ENCODE measurements at regions not wholly inside any gene's neighbourhood (a gene's known extent, or its start where the extent isn't known, plus 50 kb on each side); places are given as distances from the start of the nearest gene placed in this dataset.

DNA sequence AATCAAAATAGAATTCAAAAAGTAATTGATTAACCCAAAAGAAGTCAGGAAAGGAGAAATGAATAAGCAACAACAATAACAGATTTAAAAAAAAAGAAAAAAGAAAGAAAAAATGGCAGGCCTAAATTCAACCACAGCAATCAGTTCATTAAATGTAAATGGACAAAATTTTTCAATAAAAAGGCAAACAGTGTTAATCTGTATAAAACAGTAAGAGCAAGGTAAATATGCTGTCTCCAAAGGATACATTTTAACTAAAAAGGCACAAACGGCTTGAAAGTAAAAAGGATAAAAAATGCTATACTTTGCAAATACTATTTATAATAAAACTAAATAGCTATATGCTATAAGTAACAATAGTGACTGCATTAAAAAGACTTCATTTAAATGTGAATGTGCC, 582.0 kb downstream of the SPRY1 start:
- Histone ChIP-seq H3K27ac (no peak overlapping the region), H3K4me3 (no peak overlapping the region)
- TF ChIP-seq, protein P1, sequence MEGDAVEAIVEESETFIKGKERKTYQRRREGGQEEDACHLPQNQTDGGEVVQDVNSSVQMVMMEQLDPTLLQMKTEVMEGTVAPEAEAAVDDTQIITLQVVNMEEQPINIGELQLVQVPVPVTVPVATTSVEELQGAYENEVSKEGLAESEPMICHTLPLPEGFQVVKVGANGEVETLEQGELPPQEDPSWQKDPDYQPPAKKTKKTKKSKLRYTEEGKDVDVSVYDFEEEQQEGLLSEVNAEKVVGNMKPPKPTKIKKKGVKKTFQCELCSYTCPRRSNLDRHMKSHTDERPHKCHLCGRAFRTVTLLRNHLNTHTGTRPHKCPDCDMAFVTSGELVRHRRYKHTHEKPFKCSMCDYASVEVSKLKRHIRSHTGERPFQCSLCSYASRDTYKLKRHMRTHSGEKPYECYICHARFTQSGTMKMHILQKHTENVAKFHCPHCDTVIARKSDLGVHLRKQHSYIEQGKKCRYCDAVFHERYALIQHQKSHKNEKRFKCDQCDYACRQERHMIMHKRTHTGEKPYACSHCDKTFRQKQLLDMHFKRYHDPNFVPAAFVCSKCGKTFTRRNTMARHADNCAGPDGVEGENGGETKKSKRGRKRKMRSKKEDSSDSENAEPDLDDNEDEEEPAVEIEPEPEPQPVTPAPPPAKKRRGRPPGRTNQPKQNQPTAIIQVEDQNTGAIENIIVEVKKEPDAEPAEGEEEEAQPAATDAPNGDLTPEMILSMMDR (IDR thresholded peaks at IDR 0.05): no peak
- DNase-seq (ENCODE audit: low spot score): no peak

DNA sequence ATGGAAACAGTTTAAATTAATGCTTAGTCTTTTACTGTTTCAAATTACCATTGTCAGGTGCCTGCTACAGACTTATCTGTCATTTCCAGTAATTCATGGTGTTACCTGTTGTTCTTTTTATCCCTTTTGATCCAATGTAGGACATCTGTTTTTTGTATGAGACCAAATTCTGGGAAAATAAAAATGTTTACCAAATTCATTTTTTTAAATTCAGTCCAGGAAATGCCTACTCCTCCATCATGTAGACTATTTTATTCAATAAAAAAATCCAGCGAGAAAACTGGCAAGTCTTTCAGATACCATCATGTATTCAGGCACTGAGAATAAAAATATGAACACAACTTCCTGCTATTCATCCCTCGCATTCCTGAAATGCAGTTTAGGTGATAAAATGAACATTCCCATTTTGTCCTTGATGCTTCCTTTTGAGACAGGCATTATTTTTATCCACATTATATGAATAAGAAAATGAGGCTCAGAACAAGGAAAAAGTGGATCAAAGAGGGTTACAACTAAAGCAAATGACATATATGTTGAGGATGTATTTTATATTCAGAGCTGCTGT, 584.2 kb downstream of the SPRY1 start:
- Histone ChIP-seq H3K27ac (no peak overlapping the region), H3K4me3 (no peak overlapping the region)
- TF ChIP-seq, protein P1 (IDR thresholded peaks at IDR 0.05): no peak
- no peak for DNase-seq (ENCODE audit: low spot score)

DNA sequence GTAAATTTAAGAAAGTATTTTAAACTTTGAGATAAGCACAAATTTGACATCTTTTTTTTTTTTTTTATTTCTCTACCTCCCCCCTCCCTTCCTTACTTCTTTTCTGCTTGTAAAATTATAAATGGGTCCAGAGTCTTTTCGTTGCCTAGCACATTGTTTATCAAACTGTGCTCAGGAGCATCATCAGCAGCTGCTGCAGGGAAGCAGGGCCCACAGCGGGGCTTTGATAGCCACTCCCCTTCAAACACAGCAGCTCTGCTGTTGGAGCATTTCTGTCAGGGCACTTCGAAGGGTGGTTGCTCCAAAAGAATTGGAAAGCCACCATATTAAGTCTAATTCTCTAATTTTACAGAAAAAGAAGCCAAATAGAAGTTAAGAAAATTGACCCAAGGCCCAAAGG, 588.3 kb downstream of the SPRY1 start:
- H3K27ac ChIP-seq: peak overlapping the region in 1 of 2 donors; percentile 67
- DNase-seq (ENCODE audit: low spot score): no peak

DNA sequence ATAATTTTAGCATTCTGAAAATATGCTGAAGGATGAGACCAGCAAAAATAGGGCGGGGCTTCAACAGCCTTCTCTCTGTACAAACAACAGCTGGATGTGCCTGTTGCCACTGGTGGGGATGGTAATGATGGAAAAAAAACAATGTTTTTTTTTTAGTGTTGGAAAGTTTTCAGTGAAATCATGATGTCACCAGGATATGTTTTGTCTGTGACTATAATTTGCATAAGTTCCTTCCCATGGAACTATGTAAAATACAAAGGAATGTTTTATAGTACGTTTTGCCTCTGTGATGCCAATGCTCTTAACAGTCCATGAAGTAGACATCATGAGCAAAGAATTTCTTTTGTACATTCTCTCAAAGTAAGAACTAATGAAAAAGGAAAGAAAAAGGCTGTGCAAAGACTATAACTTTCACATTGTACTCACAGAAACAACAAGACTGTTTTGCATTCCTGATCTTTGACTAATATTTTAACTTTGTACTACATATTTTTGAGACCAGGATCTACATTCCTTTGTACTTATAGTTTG, 589.7 kb downstream of the SPRY1 start:
- TF ChIP-seq, protein P1 (IDR thresholded peaks at IDR 0.05): no peak
- DNase-seq (ENCODE audit: low spot score): peak; percentile 74
- Histone ChIP-seq H3K27ac (peak overlapping the region; percentile 8 to 45), H3K4me3 (no peak overlapping the region)

More for the DNA sequence above, 588.3 kb downstream of the SPRY1 start:
- TF ChIP-seq, protein P1 (IDR thresholded peaks at IDR 0.05): no peak
- no peak overlapping the region for H3K4me3 ChIP-seq

DNA sequence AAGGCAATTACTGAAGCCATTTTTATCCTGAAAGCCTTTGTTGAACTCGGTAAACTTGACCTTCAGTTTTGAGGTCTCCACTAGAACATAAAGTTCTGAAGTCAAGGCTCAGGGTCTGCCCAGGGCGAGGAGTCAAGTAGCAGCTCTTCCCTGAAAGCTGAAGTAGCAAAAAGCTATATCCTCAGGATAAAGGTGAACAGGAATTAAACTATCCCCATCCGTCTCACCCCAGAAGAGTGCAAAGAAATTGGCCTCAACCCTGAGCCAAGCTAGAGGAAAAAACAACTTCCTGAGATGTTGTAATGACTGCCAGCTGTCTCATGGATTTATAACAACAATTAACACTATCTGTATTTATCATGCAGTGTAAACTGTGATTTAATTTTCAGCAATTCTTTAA, 590.8 kb downstream of the SPRY1 start:
- peak overlapping the region in 1 of 2 donors; percentile 11 for H3K27ac ChIP-seq
- no peak for DNase-seq (ENCODE audit: low spot score)
- TF ChIP-seq, protein P1 (IDR thresholded peaks at IDR 0.05): no peak
- no peak overlapping the region for H3K4me3 ChIP-seq

DNA sequence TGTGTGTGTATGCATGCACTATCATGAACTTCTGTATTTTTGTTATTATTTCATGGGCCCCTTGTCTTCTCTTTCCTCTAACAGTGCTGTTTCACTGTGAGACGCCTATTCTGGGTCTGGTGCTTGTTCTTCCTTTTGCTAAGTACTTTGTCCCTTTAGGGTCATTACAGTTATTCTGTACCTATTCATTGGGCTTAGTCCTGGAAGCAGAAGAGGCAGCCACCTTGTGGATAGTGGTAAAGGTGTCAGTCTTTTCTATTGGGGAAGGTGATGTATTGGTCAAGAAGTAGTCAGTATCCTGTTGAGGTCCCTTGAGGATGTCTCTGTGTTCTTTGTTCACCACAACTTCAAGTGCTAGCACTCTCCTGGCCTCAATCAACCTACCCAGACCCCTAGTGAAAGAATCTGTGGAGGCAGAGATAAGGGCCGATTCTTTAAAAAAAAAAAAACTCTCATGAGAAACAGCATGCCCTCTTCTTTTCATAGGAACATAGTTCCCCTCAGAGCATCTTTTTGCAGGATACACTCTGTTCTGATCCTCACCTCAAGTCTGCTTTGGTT, 593.8 kb downstream of the SPRY1 start:
- no peak for DNase-seq (ENCODE audit: low spot score)
- no peak overlapping the region for H3K27ac ChIP-seq
- TF ChIP-seq, protein P1 (IDR thresholded peaks at IDR 0.05): no peak
- H3K4me3 ChIP-seq: no peak overlapping the region

DNA sequence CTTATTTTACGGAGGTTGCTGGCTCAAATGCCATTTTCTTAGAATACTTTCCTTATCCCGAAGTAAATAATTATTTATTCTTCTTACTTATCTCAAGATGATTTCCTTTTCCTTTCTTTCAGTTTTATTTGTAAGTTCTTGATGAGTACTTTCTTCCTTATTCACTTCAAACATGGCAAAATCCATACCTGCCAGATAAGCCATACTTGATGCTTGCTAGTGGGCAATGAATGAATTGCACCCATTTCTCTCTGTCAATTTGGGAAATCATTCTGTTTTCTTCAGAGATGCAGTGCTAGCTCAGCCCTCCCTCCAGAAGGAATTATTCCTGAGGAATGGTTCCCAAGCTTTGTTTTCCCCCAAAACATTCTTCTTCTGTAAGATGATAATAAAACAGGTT, 598.3 kb downstream of the SPRY1 start:
- TF ChIP-seq, protein P1 (IDR thresholded peaks at IDR 0.05): no peak
- no peak for DNase-seq (ENCODE audit: low spot score)

More for the DNA sequence above, 598.3 kb downstream of the SPRY1 start:
- Histone ChIP-seq H3K4me3 (no peak overlapping the region), H3K27ac (no peak overlapping the region)

Measured in coronary artery (tissue), 2 donors.